ENCODE measurements at regions not wholly inside any gene's neighbourhood (a gene's known extent, or its start where the extent isn't known, plus 50 kb on each side); places are given as distances from the start of the nearest gene placed in this dataset.
"Not testable (repeated sequence)": the region's sequence is repeated elsewhere in the genome, so short reads cannot be mapped to it uniquely, and the experiment has no call there.

GRCh38 chr13:73653688-73654087 lies 480.5 kb downstream of the KLF12 start:
- in situ Hi-C loops (cut with MboI; ENCODE audit: low sequenced_read_pairs): no loop called here

- in situ Hi-C loops (cut with MboI; ENCODE audit: low sequenced_read_pairs): no loop called here
Observed at GRCh38 chr13:73647417-73647816, 486.8 kb downstream of the KLF12 start.

- in situ Hi-C loops (cut with MboI; ENCODE audit: low sequenced_read_pairs): not testable (repeated sequence)
Observed at GRCh38 chr13:73640476-73641179, 493.6 kb downstream of the KLF12 start.

GRCh38 chr13:73635166-73635787 lies 498.9 kb downstream of the KLF12 start:
- in situ Hi-C loops (cut with MboI; ENCODE audit: low sequenced_read_pairs): no loop called here

GRCh38 chr13:73633817-73634460 lies 500.3 kb downstream of the KLF12 start:
- in situ Hi-C loops (cut with MboI; ENCODE audit: low sequenced_read_pairs): no loop called here

- in situ Hi-C loops (cut with MboI; ENCODE audit: low sequenced_read_pairs): no loop called here
Observed at GRCh38 chr13:73631411-73631810, 502.8 kb downstream of the KLF12 start.

- in situ Hi-C loops (cut with MboI; ENCODE audit: low sequenced_read_pairs): no loop called here
Observed at GRCh38 chr13:73625562-73626339, 508.5 kb downstream of the KLF12 start.

- in situ Hi-C loops (cut with MboI; ENCODE audit: low sequenced_read_pairs): no loop called here
Observed at GRCh38 chr13:73623281-73623680, 510.9 kb downstream of the KLF12 start.

GRCh38 chr13:73622381-73622780 lies 511.8 kb downstream of the KLF12 start:
- in situ Hi-C loops (cut with MboI; ENCODE audit: low sequenced_read_pairs): no loop called here

GRCh38 chr13:73618275-73618865 lies 515.8 kb downstream of the KLF12 start:
- in situ Hi-C loops (cut with MboI; ENCODE audit: low sequenced_read_pairs): no loop called here

- in situ Hi-C loops (cut with MboI; ENCODE audit: low sequenced_read_pairs): no loop called here
Observed at GRCh38 chr13:73616861-73617260, 517.3 kb downstream of the KLF12 start.

GRCh38 chr13:73610799-73611592 lies 523.2 kb downstream of the KLF12 start:
- in situ Hi-C loops (cut with MboI; ENCODE audit: low sequenced_read_pairs): no loop called here

GRCh38 chr13:73608711-73609485 lies 525.3 kb downstream of the KLF12 start:
- in situ Hi-C loops (cut with MboI; ENCODE audit: low sequenced_read_pairs): no loop called here

GRCh38 chr13:73608157-73608516 lies 526.1 kb downstream of the KLF12 start:
- in situ Hi-C loops (cut with MboI; ENCODE audit: low sequenced_read_pairs): no loop called here

GRCh38 chr13:73607489-73608156 lies 526.6 kb downstream of the KLF12 start:
- in situ Hi-C loops (cut with MboI; ENCODE audit: low sequenced_read_pairs): no loop called here

GRCh38 chr13:73603646-73604045 lies 530.6 kb downstream of the KLF12 start:
- in situ Hi-C loops (cut with MboI; ENCODE audit: low sequenced_read_pairs): no loop called here

- in situ Hi-C loops (cut with MboI; ENCODE audit: low sequenced_read_pairs): no loop called here
Observed at GRCh38 chr13:73602295-73602694, 531.9 kb downstream of the KLF12 start.

GRCh38 chr13:73601708-73602107 lies 532.5 kb downstream of the KLF12 start:
- in situ Hi-C loops (cut with MboI; ENCODE audit: low sequenced_read_pairs): no loop called here

Measured in HL-60/S4 treated with retinoic acid at 250 ng/mL for 4 days and 3 days (cell line).